Choroid plexus epithelial cell (primary cell): ENCODE measurements at regions not wholly inside any gene's neighbourhood (a gene's known extent, or its start where the extent isn't known, plus 50 kb on each side); places are given as distances from the start of the nearest gene placed in this dataset.

Source experiments
- DNase-seq: peaks from one replicate; pipeline ENCODE4 v3.0.0-alpha.2; 2010; ENCODE audit warnings: low read depth
- H3K4me3 ChIP-seq: 2 replicates; pipeline ENCODE4 v1.5.1; 2011; ENCODE audit warnings: low read depth, mild to moderate bottlenecking, control low read depth, low read length, moderate library complexity
- TF ChIP-seq, protein P1 (sequence below): conservative IDR thresholded peaks from 2 replicates; pipeline ENCODE4 v1.5.1; 2011; ENCODE audit warnings: low read depth, mild to moderate bottlenecking, control low read depth, inconsistent platforms, low read length, moderate library complexity

DNA sequence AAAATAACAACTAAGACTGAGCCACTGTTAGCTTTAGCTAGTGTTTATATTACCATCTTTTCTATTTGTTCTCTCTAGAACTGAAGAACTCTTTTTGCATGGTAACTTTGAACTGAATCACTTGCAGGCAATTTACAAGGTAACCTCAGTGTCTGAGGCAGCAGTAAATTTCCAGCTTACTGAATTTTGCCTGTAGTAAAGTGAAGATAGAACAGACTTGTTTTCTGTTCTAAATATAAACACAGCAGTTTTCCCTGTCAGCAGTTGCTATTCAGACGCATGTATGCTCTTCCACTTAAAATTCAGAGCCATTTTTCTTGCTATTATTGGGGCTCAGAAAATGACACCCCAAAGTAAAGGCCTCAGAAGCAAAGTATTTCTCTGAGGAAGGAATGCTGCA is 974.0 kb upstream of the GJE1 start:
- no peak for DNase-seq
- no peak overlapping the region for H3K4me3 ChIP-seq
- TF ChIP-seq, protein P1, sequence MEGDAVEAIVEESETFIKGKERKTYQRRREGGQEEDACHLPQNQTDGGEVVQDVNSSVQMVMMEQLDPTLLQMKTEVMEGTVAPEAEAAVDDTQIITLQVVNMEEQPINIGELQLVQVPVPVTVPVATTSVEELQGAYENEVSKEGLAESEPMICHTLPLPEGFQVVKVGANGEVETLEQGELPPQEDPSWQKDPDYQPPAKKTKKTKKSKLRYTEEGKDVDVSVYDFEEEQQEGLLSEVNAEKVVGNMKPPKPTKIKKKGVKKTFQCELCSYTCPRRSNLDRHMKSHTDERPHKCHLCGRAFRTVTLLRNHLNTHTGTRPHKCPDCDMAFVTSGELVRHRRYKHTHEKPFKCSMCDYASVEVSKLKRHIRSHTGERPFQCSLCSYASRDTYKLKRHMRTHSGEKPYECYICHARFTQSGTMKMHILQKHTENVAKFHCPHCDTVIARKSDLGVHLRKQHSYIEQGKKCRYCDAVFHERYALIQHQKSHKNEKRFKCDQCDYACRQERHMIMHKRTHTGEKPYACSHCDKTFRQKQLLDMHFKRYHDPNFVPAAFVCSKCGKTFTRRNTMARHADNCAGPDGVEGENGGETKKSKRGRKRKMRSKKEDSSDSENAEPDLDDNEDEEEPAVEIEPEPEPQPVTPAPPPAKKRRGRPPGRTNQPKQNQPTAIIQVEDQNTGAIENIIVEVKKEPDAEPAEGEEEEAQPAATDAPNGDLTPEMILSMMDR = no peak

DNA sequence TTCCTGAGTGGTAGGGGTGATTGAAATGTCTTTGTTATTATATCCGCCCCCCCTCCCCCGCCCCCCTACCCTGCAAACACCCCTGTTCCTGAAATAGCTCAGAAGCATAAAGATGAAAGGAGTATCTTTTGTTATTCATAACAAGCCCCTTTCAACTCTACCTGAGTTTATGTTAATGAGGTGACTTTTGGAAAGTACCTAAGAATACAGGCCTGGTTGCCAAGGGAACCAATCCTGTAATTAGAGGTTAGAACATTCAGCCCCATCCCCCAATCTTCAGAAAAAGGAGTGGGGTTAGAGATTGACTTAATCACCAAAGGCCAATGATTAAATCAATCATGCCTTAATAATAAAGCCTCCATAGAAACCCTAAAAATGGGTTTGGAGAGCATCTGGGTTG is 979.2 kb upstream of the GJE1 start:
- TF ChIP-seq, protein P1 = no peak
- no peak overlapping the region for H3K4me3 ChIP-seq
- DNase-seq = no peak

DNA sequence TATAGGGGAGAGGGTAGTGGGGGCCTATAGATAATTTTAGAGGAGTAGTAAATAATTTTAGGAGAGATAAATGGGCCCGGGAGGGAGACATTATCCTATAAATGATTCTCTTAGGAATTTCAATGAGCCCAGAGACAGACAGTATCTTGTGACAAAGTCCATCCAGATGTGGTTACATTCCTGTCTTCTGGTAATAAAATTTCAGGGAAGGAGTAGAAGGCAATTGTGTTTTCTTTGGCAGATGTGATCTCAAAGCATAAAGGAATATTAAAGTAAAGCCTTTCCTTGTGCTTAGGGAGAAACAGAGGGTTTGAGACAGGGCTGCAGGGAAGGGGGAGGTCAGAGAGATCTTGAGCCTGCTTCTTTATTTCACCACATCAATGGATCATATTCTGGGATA is 979.8 kb upstream of the GJE1 start:
- no peak overlapping the region for H3K4me3 ChIP-seq
- DNase-seq = no peak
- TF ChIP-seq, protein P1 = no peak

DNA sequence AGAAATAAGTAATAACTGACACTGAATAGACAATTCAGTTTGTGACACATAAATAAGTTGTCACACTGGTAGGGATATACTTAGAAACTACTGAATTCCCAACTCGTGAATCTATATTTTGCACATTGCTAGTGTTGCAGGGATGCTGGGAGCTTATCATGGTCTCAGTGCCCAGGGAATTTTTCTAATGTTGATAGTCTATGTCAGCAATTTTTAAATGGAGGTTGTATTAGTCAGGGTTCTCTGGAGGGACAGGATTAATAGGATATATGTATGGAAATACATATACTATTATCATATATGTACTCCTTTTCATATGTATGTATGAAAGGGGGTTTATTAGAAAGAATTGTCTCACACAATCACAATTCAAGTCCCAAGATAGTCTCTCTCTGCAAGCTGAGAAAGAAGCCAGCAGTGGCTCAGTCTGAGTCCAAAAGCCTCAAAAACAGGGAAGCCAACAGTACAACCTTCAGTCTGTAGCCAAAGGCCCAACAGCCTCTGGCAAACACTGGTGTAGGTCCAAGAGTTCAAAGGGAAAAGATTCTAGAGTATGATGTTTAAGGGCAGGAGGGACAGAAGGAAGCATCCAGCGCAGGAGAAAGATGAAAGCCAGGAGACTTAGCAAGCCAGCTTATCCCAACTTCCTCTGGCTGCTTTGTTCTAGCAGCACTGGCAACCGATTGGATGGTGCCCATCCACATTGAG is 980.9 kb upstream of the GJE1 start:
- H3K4me3 ChIP-seq = no peak overlapping the region
- TF ChIP-seq, protein P1 = no peak
- DNase-seq = no peak

DNA sequence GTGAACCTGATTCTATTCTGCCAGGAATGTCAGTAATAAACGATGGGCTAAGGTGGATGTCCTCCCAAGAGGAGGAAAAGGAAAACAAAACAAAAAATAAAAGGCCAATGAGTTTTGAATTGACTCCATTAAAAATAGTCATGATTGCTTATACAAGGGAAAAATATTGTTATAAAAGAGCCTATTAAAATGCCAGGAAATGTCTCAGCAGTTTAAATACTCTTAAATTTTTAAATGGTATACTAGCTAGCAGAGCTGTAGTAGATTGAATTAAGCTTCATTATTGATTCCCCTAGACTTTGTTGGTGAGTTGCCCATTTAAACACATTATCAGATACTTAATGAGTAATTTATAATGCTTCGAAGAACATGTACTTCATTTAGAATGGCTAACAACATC is 990.9 kb upstream of the GJE1 start:
- TF ChIP-seq, protein P1 = no peak
- no peak for DNase-seq
- H3K4me3 ChIP-seq = no peak overlapping the region

DNA sequence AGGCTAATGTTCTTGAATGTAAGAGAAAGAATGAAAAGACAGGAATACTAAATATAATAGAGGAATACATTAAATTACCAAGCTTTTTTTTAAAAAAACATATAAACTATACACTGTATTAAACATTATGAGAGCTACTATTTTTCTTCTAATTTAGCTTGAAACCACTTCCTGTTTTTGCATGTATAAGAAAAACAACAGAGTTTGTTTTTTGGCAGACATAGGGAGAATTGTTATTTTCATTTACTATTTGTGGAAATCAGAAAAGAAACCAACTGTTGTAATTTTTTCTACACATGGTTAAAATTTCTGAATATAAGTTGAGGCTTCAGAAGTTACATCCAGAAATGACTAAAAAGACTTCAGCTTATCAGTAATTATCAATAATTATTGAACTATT is 991.8 kb upstream of the GJE1 start:
- no peak overlapping the region for H3K4me3 ChIP-seq
- TF ChIP-seq, protein P1 = no peak
- no peak for DNase-seq

DNA sequence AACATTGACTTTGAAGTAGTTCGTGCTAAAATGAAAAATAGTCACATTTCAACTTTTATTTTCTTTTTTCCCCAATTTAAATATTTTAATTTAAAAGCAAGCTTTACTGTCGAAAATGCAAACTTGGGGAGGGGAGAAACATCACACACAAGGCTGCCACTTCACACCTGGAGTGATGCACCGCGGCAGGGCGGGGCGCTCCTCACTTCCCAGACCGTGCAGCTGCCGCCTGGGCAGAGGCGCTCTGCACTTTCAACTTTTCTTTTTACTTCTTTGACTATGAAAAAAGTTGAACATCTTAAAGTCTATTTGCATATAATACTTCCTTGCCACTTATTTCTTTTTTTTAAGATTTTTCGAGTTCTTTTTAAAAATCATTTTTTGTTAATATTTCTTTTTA is 993.3 kb upstream of the GJE1 start:
- DNase-seq = no peak
- no peak overlapping the region for H3K4me3 ChIP-seq
- TF ChIP-seq, protein P1 = no peak
